GM13976 (cell line): ENCODE measurements at regions not wholly inside any gene's neighbourhood (a gene's known extent, or its start where the extent isn't known, plus 50 kb on each side); places are given as distances from the start of the nearest gene placed in this dataset.

Experiments
- DNase-seq: peaks from one replicate; pipeline ENCODE4 v3.0.0; 2012; ENCODE audit warnings: low spot score
- CTCF ChIP-seq: IDR thresholded peaks from 2 replicates; pipeline ENCODE4 v1.5.1; 2012; ENCODE audit warnings: borderline replicate concordance, mild to moderate bottlenecking; ENCODE audit not compliant: insufficient read depth; ENCODE audit errors: extremely low read depth, missing control alignments, control extremely low read depth
- in situ Hi-C: fragments of 300-500 bp; cut with MboI; formaldehyde crosslinking; loops from one replicate; pipeline ENCODE4 v1.12.0; 2022; ENCODE audit warnings: low sequenced_read_pairs, mixed read lengths, inconsistent platforms; ENCODE audit not compliant: unreplicated experiment

- no peak for TF ChIP-seq CTCF
- no peak for DNase-seq
- in situ Hi-C loops = no loop called here
Observed at GRCh38 chr11:129536338-129536737, 160.7 kb downstream of the BARX2 start.

GRCh38 chr11:129538323-129538722 is 162.7 kb downstream of the BARX2 start:
- DNase-seq = no peak
- in situ Hi-C loops = no loop called here
- no peak for TF ChIP-seq CTCF

- TF ChIP-seq CTCF = no peak
- in situ Hi-C loops = no loop called here
- DNase-seq = no peak
Observed at GRCh38 chr11:129543515-129544290, 168.1 kb downstream of the BARX2 start.

- in situ Hi-C loops = no loop called here
- DNase-seq = no peak
- TF ChIP-seq CTCF = no peak
Observed at GRCh38 chr11:129544691-129545090, 169.0 kb downstream of the BARX2 start.

- DNase-seq = no peak
- in situ Hi-C loops = no loop called here
Observed at GRCh38 chr11:129546266-129546665, 170.6 kb downstream of the BARX2 start.

GRCh38 chr11:129557421-129557820 is 181.8 kb downstream of the BARX2 start:
- in situ Hi-C loops = no loop called here
- no peak for TF ChIP-seq CTCF
- no peak for DNase-seq

More at GRCh38 chr11:129546266-129546665, 170.6 kb downstream of the BARX2 start:
- no peak for TF ChIP-seq CTCF
